ENCODE measurements at regions not wholly inside any gene's neighbourhood (a gene's known extent, or its start where the extent isn't known, plus 50 kb on each side); places are given as distances from the start of the nearest gene placed in this dataset.
"Not testable (repeated sequence)": the region's sequence is repeated elsewhere in the genome, so short reads cannot be mapped to it uniquely, and the experiment has no call there.

DNA sequence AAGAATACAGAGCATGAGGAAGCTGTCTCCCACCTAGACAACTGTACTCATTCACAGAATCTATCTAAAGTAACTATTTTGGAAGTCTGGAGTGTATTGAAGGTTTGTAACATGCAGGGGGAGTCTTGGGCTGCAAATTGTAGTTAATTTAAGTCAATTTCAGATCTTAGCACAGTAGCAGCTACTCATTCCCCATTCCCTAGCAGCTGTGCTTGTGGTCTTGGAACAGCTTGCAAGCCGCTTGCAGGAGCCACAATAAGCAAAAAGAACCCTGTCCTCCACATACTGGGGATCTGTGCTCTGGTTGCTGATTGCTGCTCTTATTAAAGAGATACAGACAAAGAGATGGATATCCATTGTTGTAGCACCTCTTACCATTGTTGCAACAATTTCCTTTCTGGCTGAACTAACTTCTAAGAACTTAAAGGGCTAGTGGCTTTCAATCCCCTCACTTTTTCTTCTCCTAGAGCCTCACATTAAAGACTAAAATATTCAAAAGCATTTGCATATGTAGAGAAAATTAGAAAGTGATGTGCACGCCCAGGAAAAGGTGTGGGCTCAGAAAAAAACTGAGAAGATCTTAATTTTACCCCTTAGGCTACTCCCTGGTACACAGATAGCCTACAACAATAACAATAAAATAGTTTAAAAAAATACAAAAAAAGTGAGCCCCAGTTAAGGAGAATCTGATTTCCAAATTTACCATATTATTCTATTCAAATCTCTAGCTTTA is 1775.1 kb upstream of the PIK3C3 start:
- DNase-seq: no peak

DNA sequence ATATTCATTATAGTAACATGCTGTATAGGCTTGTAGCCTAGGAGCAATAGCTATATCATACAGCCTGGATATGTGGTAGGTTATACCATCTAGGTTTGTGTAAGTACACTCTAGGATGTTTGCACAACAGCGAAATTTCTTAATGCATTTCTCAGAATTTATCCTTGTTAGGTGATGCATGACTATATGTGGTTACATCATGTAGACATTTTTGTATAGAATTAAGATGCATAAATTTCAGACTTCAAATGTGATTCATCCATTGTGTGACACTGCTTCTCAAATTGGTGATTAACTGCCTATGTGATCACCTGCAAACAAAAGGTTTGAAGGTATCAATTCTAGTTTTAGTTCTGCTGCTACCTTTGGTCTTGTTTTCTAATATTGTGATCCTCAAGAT is 1787.0 kb upstream of the PIK3C3 start:
- DNase-seq: no peak

DNA sequence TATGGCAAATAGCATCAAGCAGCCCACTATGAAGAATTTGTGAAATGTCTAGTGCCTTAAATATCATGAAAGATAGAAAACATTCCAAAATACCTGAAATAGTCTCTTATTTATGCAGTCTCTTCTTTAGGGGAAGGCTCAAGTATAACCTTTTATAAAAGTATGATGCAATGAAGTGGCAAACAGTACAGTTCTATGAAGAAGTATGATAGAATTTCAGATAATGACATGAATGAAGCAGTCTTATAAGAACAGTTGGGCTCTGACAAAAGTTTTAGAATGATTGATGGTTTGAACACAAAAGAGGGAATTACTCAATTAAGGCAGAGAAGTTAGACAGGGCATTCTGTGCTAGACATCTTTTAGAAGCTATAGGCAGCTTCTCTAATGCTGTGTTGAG is 1791.8 kb upstream of the PIK3C3 start:
- no peak for DNase-seq

DNA sequence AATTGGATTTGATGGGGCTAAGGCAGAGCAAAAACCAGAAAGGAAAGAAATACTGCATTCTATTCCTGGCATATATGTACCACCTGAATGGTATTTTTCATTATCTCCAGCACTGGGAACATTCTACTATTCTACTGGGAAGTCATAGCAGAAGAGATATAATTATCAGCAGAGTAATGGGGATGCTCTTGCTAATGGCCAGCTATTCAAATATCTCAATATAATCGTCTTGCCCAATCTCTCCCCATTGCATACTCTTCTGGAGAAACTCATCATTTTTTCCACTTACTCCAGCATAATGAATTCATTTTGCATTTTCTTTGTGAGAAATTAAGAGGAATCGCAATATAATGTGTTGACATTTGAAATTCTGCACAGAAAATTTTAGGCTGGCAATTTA is 1794.7 kb upstream of the PIK3C3 start:
- no peak for DNase-seq

DNA sequence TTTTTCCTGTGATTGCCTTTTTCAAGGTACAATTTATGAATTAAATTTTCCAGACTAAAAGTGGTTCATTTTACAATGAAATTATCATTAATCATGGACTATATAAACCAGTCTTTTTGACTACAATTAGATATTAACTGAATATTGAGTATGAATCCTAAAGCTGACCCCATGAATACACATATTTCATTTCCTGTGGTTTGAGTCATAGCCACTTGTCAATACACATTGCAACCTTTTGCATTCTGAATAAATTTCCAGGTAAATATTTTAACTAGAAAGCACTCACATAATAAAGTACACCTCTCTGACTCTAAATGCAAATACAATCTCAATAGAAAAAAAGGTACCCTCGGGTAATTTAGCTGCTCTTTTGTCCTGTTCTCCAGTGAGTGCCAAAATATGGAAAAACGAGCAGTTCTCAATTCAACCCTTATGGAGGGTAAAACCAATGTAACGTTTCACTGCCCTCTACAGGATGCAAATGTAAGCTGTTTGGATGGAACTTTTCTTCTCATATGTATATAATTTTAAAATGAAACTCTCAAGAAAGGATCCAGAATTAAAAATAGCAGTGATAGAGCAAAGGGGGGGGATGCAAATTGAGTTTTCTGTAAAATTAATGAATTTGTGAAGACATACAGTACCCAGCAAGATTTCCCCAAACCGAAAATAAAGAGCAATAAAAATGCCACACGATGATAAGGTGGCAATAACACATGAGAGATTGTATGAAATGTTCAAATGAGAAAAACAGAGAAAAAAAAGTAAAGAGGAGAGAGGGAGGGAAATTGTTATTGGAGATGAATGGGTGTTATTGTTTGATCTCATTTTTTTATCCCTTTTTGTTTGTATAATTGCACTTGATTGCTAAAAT is 1795.7 kb upstream of the PIK3C3 start:
- DNase-seq: no peak

DNA sequence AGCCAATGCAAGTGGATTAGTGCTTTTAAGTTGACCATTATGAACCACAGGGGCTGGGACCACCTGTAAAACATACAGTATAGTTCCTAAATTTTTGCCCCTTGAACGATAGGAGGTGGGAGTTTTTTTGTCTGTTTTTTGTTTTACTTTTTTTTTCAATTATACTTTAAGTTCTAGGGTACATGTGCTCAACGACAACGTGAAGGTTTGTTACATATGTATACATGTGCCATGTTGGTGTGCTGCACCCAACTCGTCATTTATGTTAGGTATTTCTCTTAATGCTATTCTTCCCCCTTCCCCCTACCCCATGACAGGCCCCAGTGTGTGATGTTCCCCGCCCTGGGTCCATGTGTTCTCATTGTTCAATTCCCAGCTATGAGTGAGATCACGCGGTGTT is 1797.9 kb upstream of the PIK3C3 start:
- no peak for DNase-seq

DNA sequence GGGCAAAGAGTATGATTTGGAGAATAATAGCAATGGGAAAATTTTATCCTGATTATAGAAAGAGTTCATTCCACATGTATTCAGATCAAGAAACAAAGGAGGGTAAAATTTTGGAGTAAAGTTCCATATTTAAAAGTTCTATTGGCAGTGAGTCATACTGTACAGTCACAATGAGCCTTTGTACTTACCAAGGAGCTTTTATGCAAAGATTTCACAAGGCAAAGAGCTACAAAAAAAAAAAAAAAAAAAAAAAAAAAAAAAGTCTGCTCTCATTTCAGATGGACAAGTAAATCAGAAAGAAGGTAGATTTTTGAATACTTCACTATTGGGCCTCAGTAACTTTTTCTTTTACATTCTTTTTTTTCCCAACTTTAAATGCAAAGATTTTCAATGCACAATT is 1802.2 kb upstream of the PIK3C3 start:
- DNase-seq: no peak

DNA sequence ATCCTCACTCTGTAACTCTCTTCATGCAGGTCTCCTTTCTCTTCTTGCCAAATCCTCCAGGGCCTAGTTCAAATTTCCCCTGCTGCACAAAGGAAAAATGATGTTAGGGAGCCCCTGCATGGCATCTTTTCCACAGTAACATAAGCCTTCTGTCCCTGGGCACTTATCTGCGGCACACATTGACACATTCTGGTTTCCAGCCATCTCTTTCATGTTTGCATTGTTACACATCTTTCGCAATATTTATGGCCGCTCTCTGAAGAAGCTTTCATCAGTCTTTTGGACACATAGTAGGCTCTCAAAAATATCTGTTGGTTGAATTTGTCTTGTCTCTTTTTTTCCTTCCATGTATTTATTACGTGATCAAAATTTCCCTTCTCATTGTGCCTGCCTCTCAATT is 1806.1 kb upstream of the PIK3C3 start:
- DNase-seq: no peak

DNA sequence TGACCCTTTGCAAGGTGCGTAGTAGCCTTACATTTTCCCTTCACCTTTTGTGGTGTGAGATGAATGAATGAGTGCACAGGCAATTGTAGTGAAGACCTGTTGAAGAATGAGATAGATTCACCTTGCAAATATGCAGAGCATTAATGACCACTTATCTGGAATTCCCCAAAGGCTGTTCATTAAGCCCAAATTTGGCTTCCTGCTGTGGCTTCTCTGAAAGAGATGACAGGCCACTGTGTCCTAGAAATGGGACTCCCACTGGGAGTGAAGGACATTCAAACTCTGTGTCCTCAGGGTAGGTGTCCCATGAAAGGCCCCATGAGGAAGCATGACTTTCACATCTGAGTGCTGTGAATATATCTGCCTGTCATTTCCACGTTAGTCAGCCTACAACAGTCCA is 1821.8 kb upstream of the PIK3C3 start:
- DNase-seq: no peak

DNA sequence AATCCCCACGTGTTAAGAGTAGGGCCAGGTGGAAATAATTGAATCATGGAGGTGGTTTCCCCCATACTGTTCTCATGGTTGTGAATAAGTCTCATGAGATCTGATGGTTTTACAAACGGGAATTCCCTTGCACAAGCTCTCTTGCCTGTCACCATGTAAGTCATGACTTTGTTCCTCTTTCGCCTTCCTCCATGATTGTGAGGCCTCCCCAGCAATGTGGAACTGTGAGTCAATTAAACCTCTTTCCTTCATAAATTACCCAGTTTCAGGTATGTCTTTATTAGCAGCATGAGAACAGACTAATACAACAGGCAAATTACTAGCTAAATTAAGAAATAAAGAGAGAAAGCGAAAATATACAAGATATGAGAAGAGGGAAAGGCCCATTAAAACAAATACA is 1822.6 kb upstream of the PIK3C3 start:
- not testable (repeated sequence) for DNase-seq

DNA sequence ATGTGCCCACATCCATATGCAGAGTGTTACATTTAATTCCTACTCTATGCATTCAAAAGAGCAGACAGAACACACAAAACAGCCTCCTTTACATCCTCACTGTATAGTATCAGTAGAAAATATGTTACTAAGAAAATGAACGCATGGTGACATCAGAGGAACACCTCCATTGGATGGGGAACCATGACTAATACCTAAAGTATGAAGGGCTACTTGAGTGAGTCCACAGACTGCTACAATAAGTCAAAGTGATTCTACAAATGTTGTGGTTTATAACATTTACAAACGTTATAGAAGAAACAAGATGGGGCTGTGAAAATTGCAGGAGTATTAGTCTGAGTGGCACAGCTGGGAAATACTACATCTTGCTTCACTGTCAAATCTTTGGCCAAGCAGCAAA is 1830.9 kb upstream of the PIK3C3 start:
- no peak for DNase-seq

DNA sequence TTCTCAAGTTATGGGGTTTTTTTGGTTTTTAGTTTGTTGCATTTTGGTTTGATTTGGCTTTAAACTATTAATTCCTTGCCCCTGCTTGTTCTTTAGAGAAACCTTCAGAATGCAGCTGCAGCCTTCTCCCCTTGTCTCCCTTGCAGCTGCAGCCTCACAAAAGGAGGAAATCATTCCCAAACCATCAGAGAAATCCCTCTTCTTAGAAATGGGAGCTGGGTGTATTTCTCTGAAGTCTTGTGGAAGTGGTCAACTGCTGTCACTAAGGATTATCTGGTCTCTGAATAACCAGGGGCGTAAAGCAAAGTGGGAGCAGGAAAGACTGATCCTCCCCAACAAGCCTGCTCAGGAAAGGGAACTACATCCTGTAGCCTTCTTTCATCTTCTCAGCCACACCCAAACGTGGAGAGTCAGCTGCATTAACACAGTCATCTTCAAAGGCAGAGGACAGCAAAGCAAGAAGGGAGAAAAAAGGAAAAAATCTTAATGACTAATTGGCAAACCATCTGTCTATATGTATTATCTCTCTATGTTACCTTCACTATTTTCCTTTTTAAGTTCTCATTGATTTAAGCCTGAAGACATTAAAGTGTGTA is 1834.1 kb upstream of the PIK3C3 start:
- DNase-seq: no peak

DNA sequence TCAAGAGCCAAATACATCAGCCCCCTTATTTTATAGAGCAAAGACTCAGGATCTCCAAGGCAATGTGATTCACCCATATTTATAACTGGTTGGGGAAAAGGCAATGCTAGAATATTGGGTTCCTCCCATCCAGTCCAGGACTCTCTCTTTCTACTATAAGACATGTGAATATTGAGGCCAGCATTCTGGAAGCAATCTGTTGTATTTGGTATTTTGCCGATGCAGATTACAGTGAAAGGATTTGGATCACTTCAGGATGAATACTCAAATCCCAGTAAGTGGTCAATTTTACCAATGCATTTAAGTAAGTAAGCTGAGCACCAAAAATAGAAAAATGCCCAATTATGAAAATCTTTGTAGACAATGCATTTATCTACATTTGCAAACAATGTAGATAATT is 1834.7 kb upstream of the PIK3C3 start:
- DNase-seq: no peak

DNA sequence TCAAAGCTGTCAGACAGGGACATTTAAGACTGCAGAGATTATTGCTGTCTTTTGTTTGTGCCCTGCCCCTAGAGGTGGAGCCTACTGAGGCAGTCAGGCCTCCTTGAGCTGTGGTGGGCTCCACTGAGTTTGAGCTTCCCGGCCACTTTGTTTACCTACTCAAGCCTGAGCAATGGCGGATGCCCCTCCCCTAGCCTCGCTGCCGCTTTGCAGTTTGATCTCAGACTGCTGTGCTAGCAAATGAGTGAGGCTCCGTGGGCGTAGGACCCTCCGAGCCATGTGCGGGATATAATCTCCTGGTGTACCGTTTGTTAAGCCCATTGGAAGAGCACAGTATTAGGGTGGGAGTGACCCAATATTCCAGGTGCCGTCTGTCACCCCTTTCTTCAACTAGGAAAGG is 1835.5 kb upstream of the PIK3C3 start:
- not testable (repeated sequence) for DNase-seq

DNA sequence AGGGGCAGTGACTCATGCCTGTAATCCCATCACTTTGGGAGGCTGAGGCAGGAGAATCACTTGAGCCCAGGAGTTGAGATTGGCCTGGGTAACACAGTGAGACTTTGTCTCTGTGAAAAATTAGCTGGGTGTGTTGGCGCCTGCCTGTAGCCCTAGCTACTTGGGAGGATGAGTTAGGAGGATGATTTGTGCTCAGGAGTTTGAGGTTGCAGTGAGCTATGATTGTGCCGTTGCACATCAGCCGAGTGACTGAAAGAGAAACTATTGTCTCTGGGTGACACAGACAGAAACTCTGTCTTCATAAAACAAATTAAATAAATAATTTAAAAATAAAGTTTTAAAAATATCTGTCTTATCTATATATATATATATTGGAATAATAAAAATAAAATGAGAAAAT is 1844.6 kb upstream of the PIK3C3 start:
- DNase-seq: no peak

DNA sequence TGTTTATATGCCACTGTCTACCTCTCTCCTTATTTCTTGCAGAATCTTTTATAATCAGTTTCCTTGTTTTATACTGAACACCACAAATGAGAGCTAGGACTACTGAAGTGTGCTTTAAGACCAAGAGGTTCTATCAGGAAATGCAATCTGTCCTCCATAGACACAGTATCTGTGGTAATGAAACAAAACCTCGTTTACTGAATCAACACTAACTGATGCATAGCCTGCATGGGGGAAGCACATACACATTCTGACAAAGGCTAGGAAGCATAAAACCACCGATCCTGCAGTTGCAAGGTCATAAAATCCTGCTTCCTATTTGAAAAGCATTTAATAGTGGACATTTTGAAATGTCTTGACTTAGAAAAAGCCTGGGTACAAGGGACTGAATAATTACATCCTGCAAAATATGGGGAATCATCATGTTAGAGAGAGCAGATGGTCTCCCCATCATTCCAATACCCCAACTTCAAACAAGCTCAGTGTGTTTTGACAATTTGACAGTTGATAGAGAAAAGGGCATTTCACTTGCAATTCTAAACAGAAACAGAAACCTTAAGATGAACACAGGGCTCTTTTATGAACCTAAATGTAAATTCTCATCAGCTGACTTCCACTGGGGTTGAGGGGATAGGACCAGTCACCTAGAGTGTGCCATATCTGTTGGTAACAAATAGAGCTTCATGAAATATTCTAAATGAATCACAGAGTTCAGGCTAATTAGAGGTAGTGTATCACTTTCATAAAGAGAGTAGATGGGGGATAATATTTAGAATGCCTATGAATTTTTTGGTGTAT is 1845.6 kb upstream of the PIK3C3 start:
- no peak for DNase-seq

DNA sequence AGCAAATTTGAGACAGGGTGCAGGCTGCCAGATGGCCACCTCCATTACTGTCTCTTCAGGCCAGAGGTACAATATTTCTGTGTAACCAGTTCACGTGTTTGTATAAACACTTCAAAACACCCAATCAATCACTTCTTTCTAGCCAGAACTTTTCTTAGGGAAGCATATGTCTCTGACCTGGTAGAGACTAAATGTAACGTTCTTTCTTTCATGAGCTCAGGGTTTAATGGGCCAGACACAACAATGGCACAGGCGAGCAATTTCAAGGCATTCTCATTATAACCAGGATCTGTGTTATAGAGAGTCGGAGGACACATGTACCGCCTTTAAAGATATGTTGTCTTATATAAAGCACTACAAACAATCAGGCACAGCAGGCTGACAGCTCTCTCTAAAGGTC is 1846.4 kb upstream of the PIK3C3 start:
- no peak for DNase-seq

DNA sequence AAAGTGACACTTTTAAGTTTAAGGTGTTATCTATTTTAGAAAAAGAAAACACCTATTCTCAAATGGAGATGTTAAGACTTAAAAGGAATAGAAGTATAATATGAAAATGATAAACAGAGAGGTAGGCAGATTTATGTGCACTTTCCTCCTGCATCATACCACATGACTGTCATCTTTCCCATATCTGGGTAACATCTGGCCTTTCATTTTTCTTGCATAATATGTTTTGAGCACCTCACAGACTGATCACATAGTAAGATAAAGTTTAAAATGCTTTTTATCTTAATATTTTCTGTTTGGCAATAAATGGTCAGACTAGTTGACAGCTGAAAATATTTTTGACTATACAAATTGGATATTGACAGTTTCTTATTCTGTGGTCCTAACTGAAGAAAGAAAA is 1852.1 kb upstream of the PIK3C3 start:
- DNase-seq: no peak

DNA sequence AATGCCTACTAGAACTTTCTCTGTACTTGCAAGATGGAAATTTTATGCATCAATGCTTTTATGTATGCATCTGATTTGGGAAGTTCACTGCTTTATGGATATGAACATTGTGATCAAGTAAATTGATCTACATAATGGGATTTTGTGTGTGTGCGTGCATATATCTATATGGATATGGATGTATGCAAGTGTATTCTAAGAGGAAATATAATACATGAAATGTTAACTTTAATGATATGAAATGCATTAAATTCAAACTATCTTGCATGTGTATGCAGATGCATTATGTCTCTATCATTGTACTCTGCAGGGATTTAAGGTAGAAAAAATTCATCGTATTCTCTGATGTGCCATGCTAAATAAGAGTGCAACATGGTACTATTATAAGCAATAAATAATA is 1855.4 kb upstream of the PIK3C3 start:
- no peak for DNase-seq

DNA sequence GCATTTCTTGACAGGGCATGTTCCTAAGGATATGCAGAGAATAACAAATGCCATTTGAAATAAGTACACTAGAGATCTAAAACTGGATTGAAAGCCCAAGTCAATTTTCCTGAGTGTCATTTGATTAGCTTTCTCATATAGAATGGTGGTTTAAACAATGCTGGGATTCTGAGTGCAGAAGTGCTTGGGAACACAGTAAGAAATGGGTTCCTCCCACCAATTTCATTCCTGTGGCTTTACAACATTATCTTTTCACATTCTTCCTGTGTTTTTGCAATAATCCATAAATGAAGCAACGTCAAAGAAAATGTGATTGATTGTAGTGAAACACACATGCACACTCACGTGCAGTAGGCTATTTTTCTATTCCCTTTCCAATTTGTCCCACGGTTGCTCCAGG is 1858.4 kb upstream of the PIK3C3 start:
- no peak for DNase-seq

DNA sequence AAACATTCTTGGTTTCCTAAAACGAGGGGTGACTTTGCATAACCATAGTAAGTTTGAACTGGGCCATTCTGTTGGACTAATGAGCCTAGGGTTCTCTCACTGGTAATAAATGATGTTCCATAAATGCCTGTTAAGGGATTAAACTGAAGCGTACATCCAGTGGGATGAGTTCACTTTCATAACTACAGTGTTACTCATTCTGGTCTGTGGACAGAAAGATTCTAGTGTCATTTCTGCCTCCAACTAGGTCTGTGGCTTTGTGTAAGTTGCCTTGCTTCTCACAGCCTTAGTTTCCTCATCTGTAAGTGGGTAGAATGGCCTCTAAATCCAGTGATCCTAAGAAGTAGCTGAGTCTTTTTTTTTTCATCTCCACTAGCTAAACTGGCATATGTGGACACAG is 1860.6 kb upstream of the PIK3C3 start:
- no peak for DNase-seq

DNA sequence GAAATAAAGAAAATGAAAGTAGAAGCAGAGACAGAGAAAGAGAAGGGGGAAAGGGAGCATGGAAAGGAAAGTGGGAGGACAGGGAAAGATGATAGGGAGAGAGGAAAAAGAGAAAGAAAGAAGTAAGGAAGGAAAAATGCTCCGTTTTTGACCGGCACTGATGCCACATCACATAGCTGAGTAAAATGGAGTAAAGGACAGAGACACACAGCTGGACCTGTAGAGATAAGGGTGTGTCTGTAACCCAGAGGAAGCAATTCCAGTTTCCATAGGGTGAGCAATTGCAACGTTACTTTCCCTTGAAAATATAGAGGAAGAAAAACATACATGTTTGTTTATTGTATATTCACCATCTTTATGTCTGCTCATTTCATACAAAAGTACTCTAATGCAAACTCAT is 1866.9 kb upstream of the PIK3C3 start:
- DNase-seq: no peak

DNA sequence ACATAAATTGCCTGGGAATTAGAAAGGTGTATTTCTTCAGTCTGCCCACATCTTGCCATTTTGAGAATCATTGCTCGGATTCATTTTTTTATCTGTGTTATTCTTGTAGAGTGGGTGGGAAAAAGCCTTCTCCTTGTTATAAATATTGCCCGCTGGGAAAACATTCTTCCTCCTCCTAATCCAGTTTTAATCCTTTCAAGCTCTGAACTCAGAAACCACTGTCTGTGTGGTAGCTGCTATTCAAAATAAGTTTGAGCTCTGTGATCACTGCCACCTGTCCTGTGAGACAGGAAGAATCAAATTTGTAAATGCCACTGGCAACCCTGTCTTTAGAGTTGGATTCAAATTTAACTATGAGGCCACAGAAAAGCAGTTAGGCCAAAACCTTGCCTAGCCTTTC is 1875.2 kb upstream of the PIK3C3 start:
- no peak for DNase-seq

All from NCI-H187 (cell line).